ENCODE measurements at regions not wholly inside any gene's neighbourhood (a gene's known extent, or its start where the extent isn't known, plus 50 kb on each side); places are given as distances from the start of the nearest gene placed in this dataset.
A peak's percentile ranks its signal among the peaks of the same experiment; 100 is the strongest.
"Not testable (repeated sequence)": the region's sequence is repeated elsewhere in the genome, so short reads cannot be mapped to it uniquely, and the experiment has no call there.

DNA sequence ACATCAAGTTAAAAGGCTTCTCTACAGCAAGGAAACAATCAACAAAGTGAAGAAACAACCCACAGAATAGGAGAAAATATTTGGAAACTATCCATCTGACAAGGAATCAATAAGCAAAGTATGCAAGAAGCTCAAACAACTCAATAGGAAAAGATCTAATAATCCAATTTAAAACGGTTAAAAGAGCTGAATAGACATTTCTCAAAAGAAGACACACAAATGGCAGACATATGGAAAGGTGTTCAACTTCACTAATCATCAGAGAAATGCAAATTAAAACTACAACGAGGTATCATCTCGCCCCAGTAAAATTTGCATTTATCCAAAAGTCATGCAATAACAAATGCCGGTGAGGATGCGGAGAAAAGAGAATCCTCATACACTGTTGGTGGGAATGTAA, 82.2 kb upstream of the NECTIN3 start:
- Mint-ChIP-seq H3K36me3 (ENCODE audit: low read depth) (no peaks in the 10 kb centered on the region), H3K4me1 (no peaks in the 10 kb centered on the region), H3K4me3 (no peak overlapping the region), H3K27me3 (ENCODE audit: low read depth, poor library complexity) (peaks cover 3% of the 10 kb centered on the region), H3K9me3 (peaks cover 28% of the 10 kb centered on the region), H3K27ac (no peak overlapping the region)
- TF ChIP-seq, protein P1, sequence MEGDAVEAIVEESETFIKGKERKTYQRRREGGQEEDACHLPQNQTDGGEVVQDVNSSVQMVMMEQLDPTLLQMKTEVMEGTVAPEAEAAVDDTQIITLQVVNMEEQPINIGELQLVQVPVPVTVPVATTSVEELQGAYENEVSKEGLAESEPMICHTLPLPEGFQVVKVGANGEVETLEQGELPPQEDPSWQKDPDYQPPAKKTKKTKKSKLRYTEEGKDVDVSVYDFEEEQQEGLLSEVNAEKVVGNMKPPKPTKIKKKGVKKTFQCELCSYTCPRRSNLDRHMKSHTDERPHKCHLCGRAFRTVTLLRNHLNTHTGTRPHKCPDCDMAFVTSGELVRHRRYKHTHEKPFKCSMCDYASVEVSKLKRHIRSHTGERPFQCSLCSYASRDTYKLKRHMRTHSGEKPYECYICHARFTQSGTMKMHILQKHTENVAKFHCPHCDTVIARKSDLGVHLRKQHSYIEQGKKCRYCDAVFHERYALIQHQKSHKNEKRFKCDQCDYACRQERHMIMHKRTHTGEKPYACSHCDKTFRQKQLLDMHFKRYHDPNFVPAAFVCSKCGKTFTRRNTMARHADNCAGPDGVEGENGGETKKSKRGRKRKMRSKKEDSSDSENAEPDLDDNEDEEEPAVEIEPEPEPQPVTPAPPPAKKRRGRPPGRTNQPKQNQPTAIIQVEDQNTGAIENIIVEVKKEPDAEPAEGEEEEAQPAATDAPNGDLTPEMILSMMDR (IDR thresholded peaks at IDR 0.05), result no peak
- no peak for DNase-seq

GRCh38 chr3:110995461-110996231, 76.0 kb upstream of the NECTIN3 start:
- no peak overlapping the region for H3K27ac Mint-ChIP-seq
- TF ChIP-seq, protein P1 (IDR thresholded peaks at IDR 0.05), result no peak
- peaks cover 6% of the 10 kb centered on the region for H3K36me3 Mint-ChIP-seq (ENCODE audit: low read depth)
- no peak overlapping the region for H3K4me3 Mint-ChIP-seq
- H3K9me3 Mint-ChIP-seq, result peaks cover 14% of the 10 kb centered on the region
- DNase-seq, result no peak
- H3K27me3 Mint-ChIP-seq (ENCODE audit: low read depth, poor library complexity), result peaks cover 3% of the 10 kb centered on the region
- peaks cover 20% of the 10 kb centered on the region for H3K4me1 Mint-ChIP-seq

GRCh38 chr3:110998766-110999165, 72.8 kb upstream of the NECTIN3 start:
- not testable (repeated sequence) for H3K27me3 Mint-ChIP-seq (ENCODE audit: low read depth, poor library complexity); H3K36me3 Mint-ChIP-seq (ENCODE audit: low read depth); H3K4me3 Mint-ChIP-seq
- Mint-ChIP-seq H3K9me3 (peaks cover 41% of the 10 kb centered on the region), H3K27ac (peak overlapping the region; percentile 93), H3K4me1 (peaks cover 20% of the 10 kb centered on the region)
- DNase-seq, result peak; percentile 23

DNA sequence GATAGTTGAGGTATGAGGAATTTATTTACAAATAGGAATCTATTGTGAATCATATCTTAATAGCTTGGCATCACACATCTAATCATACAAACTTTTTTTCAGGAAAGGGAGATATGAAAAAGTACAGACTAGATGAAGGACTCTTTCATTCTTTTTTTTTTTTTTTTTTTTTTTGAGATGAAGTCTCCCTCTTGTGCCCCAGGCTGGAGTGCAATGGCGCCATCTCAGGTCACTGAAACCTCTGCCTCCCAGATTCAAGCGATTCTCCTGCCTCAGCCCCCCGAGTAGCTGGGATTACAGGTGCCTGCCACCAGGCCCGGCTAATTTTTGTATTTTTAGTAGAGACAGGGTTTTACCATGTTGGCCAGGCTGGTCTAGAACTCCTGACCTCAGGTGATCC, 65.1 kb upstream of the NECTIN3 start:
- H3K9me3 Mint-ChIP-seq, result peaks cover 22% of the 10 kb centered on the region
- H3K27me3 Mint-ChIP-seq (ENCODE audit: low read depth, poor library complexity); H3K27ac Mint-ChIP-seq; H3K4me1 Mint-ChIP-seq; H3K4me3 Mint-ChIP-seq; H3K36me3 Mint-ChIP-seq (ENCODE audit: low read depth): not testable (repeated sequence)
- DNase-seq, result peak; percentile 15

- Mint-ChIP-seq H3K27me3 (ENCODE audit: low read depth, poor library complexity) (no peaks in the 10 kb centered on the region), H3K9me3 (peaks cover 3% of the 10 kb centered on the region), H3K36me3 (ENCODE audit: low read depth) (no peaks in the 10 kb centered on the region), H3K4me3 (no peak overlapping the region), H3K27ac (no peak overlapping the region), H3K4me1 (no peaks in the 10 kb centered on the region)
- TF ChIP-seq, protein P1 (IDR thresholded peaks at IDR 0.05), result no peak
- DNase-seq, result no peak
These were observed 59.0 kb upstream of the NECTIN3 start for GRCh38 chr3:111012388-111013248.
